Neural progenitor cell (in vitro differentiated cells): ENCODE measurements at regions not wholly inside any gene's neighbourhood (a gene's known extent, or its start where the extent isn't known, plus 50 kb on each side); places are given as distances from the start of the nearest gene placed in this dataset.

Experiments
- EZH2 ChIP-seq: fragments of 200-600 bp; sonication (generic); IDR thresholded peaks from 2 replicates; pipeline ENCODE4 v1.6.1; 2017; ENCODE audit warnings: antibody characterized with exemption, mild to moderate bottlenecking, moderate library complexity
- EZH2phosphoT487 ChIP-seq: fragments of 200-600 bp; sonication (generic); IDR thresholded peaks from 2 replicates; pipeline ENCODE4 v1.6.1; 2017; ENCODE audit warnings: antibody characterized with exemption
- TF ChIP-seq, protein P1 (sequence below): fragments of 200-600 bp; sonication (generic); IDR thresholded peaks from 2 replicates; pipeline ENCODE4 v1.5.1; 2017; ENCODE audit warnings: antibody characterized with exemption, mild to moderate bottlenecking

DNA sequence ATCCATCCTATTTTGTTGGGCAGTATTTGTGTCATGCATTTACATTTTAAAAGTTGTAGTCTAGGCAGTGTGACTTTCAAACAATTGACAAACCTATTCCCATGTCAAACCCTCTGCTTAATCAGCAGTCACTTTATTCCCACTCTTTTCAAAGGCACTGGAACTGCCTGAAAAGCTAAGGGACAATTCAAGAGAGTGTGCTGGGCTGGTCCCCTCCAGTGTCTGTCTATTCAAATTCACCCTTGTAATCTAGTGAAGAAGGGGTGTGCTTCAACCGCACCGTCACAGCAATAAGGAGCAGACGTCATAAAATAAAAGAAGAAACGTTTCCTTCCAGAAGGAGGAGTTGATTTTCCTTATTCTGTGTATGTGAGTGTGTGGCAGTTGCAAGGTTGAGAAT is 197.0 kb upstream of the MAD2L1 start:
- TF ChIP-seq, protein P1, sequence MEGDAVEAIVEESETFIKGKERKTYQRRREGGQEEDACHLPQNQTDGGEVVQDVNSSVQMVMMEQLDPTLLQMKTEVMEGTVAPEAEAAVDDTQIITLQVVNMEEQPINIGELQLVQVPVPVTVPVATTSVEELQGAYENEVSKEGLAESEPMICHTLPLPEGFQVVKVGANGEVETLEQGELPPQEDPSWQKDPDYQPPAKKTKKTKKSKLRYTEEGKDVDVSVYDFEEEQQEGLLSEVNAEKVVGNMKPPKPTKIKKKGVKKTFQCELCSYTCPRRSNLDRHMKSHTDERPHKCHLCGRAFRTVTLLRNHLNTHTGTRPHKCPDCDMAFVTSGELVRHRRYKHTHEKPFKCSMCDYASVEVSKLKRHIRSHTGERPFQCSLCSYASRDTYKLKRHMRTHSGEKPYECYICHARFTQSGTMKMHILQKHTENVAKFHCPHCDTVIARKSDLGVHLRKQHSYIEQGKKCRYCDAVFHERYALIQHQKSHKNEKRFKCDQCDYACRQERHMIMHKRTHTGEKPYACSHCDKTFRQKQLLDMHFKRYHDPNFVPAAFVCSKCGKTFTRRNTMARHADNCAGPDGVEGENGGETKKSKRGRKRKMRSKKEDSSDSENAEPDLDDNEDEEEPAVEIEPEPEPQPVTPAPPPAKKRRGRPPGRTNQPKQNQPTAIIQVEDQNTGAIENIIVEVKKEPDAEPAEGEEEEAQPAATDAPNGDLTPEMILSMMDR: no peak
- TF ChIP-seq EZH2: no peak
- no peak for TF ChIP-seq EZH2phosphoT487
